Effector memory CD8-positive, alpha-beta T cell (primary cell): ENCODE measurements at regions not wholly inside any gene's neighbourhood (a gene's known extent, or its start where the extent isn't known, plus 50 kb on each side); places are given as distances from the start of the nearest gene placed in this dataset.

ENCODE experiments used
- ATAC-seq: fragments of 150-1000 bp; cut with Tn5 transposase; replicated peaks from 2 replicates; pipeline ENCODE4 v1.10.0; 2021; ENCODE audit warnings: mild to moderate bottlenecking, moderate library complexity
- DNase-seq, 3 experiments: peaks; one replicate each; pipeline ENCODE4 v3.0.0; 2021
- H3K27ac Mint-ChIP-seq, 2 donors: one replicate each; pipeline ENCODE4 v1.8.0; 2022; ENCODE audit warnings: mild to moderate bottlenecking in 2 of 2, mixed read lengths in 2 of 2, moderate library complexity in 2 of 2
- H3K27me3 Mint-ChIP-seq, 2 donors: one replicate each; pipeline ENCODE4 v1.8.0; 2022; ENCODE audit warnings: mixed read lengths in 2 of 2
- H3K36me3 Mint-ChIP-seq: one replicate; pipeline ENCODE4 v1.8.0; 2022; ENCODE audit warnings: mild to moderate bottlenecking, moderate library complexity, mixed read lengths; ENCODE audit not compliant: insufficient read depth
- H3K4me1 Mint-ChIP-seq, 2 donors: one replicate each; pipeline ENCODE4 v1.8.0; 2022; ENCODE audit warnings: low read depth in 2 of 2, mixed read lengths in 2 of 2
- H3K4me3 Mint-ChIP-seq, 2 donors: one replicate each; pipeline ENCODE4 v1.8.0; 2022; ENCODE audit warnings: mild to moderate bottlenecking in 2 of 2, mixed read lengths in 2 of 2, moderate library complexity in 2 of 2
- H3K9me3 Mint-ChIP-seq, 2 donors: one replicate each; pipeline ENCODE4 v1.8.0; 2022; ENCODE audit warnings: mixed read lengths in 2 of 2

- H3K4me1 Mint-ChIP-seq, result no peaks in the 10 kb centered on the region
- H3K9me3 Mint-ChIP-seq, result peaks cover 2 to 12% of the 10 kb centered on the region in 2 donors
- H3K36me3 Mint-ChIP-seq, result no peaks in the 10 kb centered on the region
- no peak overlapping the region for H3K27ac Mint-ChIP-seq
- no peak for ATAC-seq
- peaks cover 19 to 22% of the 10 kb centered on the region in 2 donors for H3K27me3 Mint-ChIP-seq
- no peak for DNase-seq
- H3K4me3 Mint-ChIP-seq, result no peak overlapping the region
These were observed 75.7 kb upstream of the KCNJ15 start for GRCh38 chr21:38181096-38181495.

- peaks cover 19 to 22% of the 10 kb centered on the region in 2 donors for H3K27me3 Mint-ChIP-seq
- H3K4me1 Mint-ChIP-seq, result no peaks in the 10 kb centered on the region
- no peak for DNase-seq
- no peak overlapping the region for H3K4me3 Mint-ChIP-seq
- H3K36me3 Mint-ChIP-seq, result no peaks in the 10 kb centered on the region
- ATAC-seq, result no peak
- no peak overlapping the region for H3K27ac Mint-ChIP-seq
- peaks cover 2 to 12% of the 10 kb centered on the region in 2 donors for H3K9me3 Mint-ChIP-seq
These were observed 74.3 kb upstream of the KCNJ15 start for GRCh38 chr21:38182370-38182985.

GRCh38 chr21:38183961-38184360, 72.8 kb upstream of the KCNJ15 start:
- Mint-ChIP-seq H3K36me3 (no peaks in the 10 kb centered on the region), H3K9me3 (peaks cover 0 to 11% of the 10 kb centered on the region in 2 donors), H3K27me3 (peaks cover 13 to 16% of the 10 kb centered on the region in 2 donors), H3K4me3 (no peak overlapping the region), H3K27ac (no peak overlapping the region), H3K4me1 (no peaks in the 10 kb centered on the region)
- no peak for ATAC-seq
- DNase-seq, result no peak

- Mint-ChIP-seq H3K9me3 (peaks cover 0 to under 1% of the 10 kb centered on the region in 2 donors), H3K27me3 (peaks cover 0 to under 1% of the 10 kb centered on the region in 2 donors), H3K4me3 (no peak overlapping the region), H3K27ac (no peak overlapping the region), H3K36me3 (no peaks in the 10 kb centered on the region), H3K4me1 (no peaks in the 10 kb centered on the region)
- DNase-seq (no peak), ATAC-seq (no peak)
These were observed 70.0 kb upstream of the KCNJ15 start for GRCh38 chr21:38186661-38187270.

GRCh38 chr21:38188037-38188436, 68.8 kb upstream of the KCNJ15 start:
- DNase-seq (no peak), ATAC-seq (no peak)
- H3K27ac Mint-ChIP-seq, result no peak overlapping the region
- no peaks in the 10 kb centered on the region for H3K4me1 Mint-ChIP-seq
- peaks cover 0 to 2% of the 10 kb centered on the region in 2 donors for H3K9me3 Mint-ChIP-seq
- H3K36me3 Mint-ChIP-seq, result no peaks in the 10 kb centered on the region
- H3K27me3 Mint-ChIP-seq, result no peaks in the 10 kb centered on the region
- H3K4me3 Mint-ChIP-seq, result no peak overlapping the region

GRCh38 chr21:38196036-38196435, 60.8 kb upstream of the KCNJ15 start:
- H3K4me1 Mint-ChIP-seq, result no peaks in the 10 kb centered on the region
- no peaks in the 10 kb centered on the region for H3K36me3 Mint-ChIP-seq
- ATAC-seq (no peak), DNase-seq (no peak)
- H3K4me3 Mint-ChIP-seq, result no peak overlapping the region
- H3K27me3 Mint-ChIP-seq, result peaks cover 0 to 6% of the 10 kb centered on the region in 2 donors
- H3K9me3 Mint-ChIP-seq, result peaks cover 2 to 13% of the 10 kb centered on the region in 2 donors
- H3K27ac Mint-ChIP-seq, result no peak overlapping the region

GRCh38 chr21:38202811-38203210, 54.0 kb upstream of the KCNJ15 start:
- peaks cover 29 to 35% of the 10 kb centered on the region in 2 donors for H3K27me3 Mint-ChIP-seq
- DNase-seq (no peak), ATAC-seq (no peak)
- no peak overlapping the region for H3K27ac Mint-ChIP-seq
- H3K4me1 Mint-ChIP-seq, result no peaks in the 10 kb centered on the region
- no peak overlapping the region for H3K4me3 Mint-ChIP-seq
- no peaks in the 10 kb centered on the region for H3K36me3 Mint-ChIP-seq
- no peaks in the 10 kb centered on the region for H3K9me3 Mint-ChIP-seq

- Mint-ChIP-seq H3K27ac (no peak overlapping the region), H3K9me3 (no peaks in the 10 kb centered on the region), H3K4me1 (no peaks in the 10 kb centered on the region), H3K27me3 (peaks cover 32 to 39% of the 10 kb centered on the region in 2 donors), H3K36me3 (no peaks in the 10 kb centered on the region), H3K4me3 (no peak overlapping the region)
- ATAC-seq (no peak), DNase-seq (no peak)
These were observed 53.6 kb upstream of the KCNJ15 start for GRCh38 chr21:38203229-38203628.

GRCh38 chr21:38205940-38206339, 50.9 kb upstream of the KCNJ15 start:
- H3K27me3 Mint-ChIP-seq, result peaks cover 40 to 56% of the 10 kb centered on the region in 2 donors
- peaks cover 0 to 2% of the 10 kb centered on the region in 2 donors for H3K9me3 Mint-ChIP-seq
- no peak overlapping the region for H3K27ac Mint-ChIP-seq
- H3K36me3 Mint-ChIP-seq, result no peaks in the 10 kb centered on the region
- no peaks in the 10 kb centered on the region for H3K4me1 Mint-ChIP-seq
- H3K4me3 Mint-ChIP-seq, result no peak overlapping the region
- ATAC-seq (no peak), DNase-seq (no peak)

- no peaks in the 10 kb centered on the region for H3K4me1 Mint-ChIP-seq
- H3K9me3 Mint-ChIP-seq, result peaks cover 0 to 2% of the 10 kb centered on the region in 2 donors
- no peak for DNase-seq
- H3K4me3 Mint-ChIP-seq, result no peak overlapping the region
- H3K36me3 Mint-ChIP-seq, result no peaks in the 10 kb centered on the region
- no peak overlapping the region for H3K27ac Mint-ChIP-seq
- peaks cover 43 to 54% of the 10 kb centered on the region in 2 donors for H3K27me3 Mint-ChIP-seq
- no peak for ATAC-seq
These were observed 50.1 kb upstream of the KCNJ15 start for GRCh38 chr21:38206646-38207045.
